ENCODE measurements at regions not wholly inside any gene's neighbourhood (a gene's known extent, or its start where the extent isn't known, plus 50 kb on each side); places are given as distances from the start of the nearest gene placed in this dataset.
"Not testable (repeated sequence)": the region's sequence is repeated elsewhere in the genome, so short reads cannot be mapped to it uniquely, and the experiment has no call there.

DNA sequence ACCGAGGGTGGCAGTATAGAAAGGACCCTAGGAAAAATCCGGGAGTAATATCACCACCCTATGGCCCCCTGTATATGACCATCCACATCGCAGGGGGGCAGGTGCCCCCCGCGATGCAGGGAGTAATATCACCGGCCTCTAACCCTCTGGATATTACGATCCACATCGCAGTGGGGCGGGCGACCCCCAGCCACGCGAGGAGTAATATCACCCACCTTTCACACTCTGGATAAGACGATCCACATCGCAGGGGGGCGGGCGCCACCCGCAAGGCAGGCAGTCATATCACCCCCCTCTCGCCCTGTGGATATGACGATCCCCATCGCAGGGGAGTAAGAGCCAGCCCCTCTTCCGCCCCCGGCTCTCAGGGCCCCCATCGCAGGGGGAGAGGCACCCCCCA lies 76.7 kb upstream of the RUBCNL start:
- DNase-seq: no peak

DNA sequence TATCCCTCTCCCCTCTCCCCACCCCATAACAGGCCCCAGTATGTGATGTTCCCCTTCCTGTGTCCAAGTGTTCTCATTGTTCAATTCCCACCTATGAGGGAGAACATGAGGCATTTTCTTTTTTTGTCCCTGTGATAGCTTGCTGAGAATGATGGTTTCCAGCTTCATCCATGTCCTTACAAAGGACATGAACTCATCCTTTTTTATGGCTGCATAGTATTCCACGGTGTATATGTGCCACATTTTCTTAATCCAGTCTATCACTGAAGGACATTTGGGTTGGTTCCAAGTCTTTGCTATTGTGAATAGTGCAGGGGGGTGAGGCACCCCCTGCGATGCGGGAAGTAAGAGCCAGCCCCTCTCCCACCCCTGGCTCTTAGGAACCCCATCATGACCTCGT lies 73.2 kb upstream of the RUBCNL start:
- DNase-seq: not testable (repeated sequence)

DNA sequence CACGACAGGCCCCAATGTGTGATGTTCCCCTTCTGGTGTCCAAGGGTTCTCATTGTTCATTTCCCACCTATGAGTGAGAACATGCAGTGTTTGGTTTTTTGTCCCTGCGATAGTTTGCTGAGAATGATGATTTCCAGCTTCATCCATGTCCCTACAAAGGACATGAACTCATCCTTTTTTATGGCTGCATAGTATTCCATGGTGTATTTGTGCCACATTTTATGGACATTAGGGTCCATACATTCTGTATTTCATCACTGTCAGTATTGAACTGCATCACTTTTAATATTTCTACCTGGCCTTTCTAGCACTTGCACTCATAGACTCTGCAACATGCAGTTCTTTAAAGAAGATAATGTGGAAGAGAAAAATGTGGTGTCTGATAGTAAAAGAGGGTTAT lies 70.2 kb upstream of the RUBCNL start:
- DNase-seq: not testable (repeated sequence)

DNA sequence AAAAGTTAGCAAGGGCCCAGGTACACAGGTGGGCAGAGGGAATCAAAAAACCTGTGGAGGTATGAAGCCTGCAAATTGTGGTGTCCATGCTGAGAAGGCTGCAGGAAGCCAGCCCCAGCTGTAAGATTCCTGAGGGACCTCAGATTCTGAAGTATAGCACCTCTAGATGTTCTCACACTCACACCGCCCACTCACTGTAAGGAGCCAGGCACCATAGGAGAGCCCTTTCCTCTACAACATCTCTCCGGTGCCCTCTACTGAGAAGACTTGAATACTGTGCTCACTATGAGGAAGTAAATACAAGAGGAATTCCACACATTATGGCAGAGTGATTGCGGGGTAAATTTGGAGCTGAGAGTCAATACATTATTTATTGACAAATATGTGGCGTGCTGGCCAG lies 68.9 kb upstream of the RUBCNL start:
- DNase-seq: not testable (repeated sequence)

DNA sequence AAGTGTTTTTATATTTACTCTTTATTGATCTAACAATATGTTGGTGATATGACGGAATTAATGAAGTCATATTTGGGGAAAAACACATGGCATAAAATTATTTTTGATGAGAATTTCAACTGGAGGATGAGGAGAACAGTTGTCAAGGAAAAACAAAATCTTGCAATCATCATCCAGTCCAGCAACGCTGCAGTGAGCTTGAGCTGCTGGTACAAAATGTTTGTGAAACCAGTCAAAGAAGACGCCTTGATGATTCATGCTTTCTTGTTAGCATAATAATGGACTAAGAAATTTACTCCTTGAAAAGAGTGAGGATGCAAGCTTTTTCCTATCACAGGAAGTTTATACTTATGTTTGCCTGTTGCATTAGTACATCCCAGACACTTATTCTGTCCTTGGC lies 64.1 kb upstream of the RUBCNL start:
- not testable (repeated sequence) for DNase-seq

DNA sequence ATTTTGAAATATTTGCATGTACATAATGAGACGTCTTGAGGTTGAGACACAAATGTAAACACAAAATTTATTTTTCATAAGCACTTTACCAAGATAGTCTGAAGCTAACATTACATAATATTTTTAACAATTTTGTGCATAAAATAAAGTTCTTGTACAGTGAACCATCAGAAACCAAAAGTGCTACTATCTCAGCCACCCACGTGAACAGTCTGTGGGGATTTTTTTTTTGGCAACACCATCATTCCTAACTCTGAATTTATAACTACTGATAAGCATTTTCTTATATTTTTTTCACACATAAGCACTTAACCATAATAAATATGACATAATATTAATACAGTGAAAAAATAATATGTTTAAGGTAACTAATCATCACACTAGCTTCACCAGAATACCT lies 62.9 kb upstream of the RUBCNL start:
- not testable (repeated sequence) for DNase-seq

DNA sequence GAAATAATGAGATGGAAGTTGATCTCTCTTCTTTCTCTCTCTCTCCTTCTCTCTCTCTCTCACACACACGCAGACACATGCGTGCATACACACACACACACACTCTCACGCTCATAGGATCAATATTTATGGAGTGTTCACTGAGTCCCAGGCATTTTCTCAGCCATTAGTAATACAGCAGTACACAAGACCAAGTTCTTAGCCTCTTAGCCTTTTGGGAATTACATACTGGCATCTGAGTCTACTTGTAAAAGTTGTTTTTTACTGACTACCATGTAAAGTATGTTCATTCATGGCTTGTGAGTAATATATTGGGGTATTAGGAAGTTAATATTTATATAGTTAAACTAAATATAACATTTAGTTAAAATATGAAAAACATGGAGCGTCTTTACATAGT lies 61.1 kb upstream of the RUBCNL start:
- DNase-seq: not testable (repeated sequence)

DNA sequence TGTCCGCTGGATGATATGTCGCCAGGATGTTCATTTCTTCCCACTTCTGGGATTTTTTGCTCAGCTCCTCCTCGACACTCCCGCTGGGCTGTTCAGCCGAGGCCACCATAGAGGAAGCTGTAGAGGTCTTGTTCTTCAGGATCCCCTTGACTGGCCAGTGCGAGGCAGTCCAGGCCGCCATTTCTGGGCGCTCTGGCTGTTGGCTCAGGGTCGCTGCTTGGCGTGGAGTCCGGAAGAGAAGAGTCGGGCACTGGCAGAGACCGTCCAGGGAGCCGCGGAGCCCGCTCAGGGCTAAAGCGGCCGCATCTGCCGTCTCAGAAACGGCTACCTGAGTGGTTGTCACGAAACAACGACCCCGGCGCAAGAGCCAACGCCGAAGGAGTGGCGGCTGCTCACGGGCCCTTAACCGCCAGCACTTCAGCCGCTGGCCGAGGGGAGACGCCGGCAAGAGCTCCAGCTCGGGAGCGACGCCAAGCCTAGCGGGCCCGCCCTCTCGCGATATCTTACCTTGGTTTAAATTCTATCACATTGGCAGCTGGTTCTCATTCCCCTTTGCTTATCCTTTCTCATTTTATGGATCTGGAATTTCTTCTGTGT lies 50.9 kb upstream of the RUBCNL start:
- not testable (repeated sequence) for DNase-seq

All from NCI-H2081 (cell line).